ENCODE measurements at regions not wholly inside any gene's neighbourhood (a gene's known extent, or its start where the extent isn't known, plus 50 kb on each side); places are given as distances from the start of the nearest gene placed in this dataset.

DNA sequence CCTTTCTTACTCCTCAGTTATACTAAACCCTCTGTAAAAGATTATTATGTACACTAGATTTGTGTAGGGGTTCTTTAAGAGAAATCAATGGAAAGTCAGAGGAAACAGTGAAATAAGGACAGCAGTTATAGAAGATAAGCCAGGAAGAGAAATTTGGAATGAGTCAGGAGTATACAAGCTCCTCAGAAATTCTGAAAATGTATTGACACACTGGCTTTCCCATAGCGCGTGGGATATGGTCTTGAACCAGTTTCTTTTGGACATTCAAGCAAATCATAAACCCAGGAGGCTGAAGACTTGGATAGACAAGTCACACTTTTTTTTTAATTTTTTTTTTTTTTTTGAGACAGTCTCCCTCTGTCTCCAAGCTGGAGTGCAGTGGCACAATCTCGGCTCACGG, 316.1 kb upstream of the MMADHC start:
- DNase-seq (ENCODE audit: low read depth, low spot score) (no peak), ATAC-seq (no peak)
- no peak overlapping the region for H3K9ac ChIP-seq (ENCODE audit: low read length)
- H3K27ac ChIP-seq (ENCODE audit: low read depth, low read length), result no peak overlapping the region
- no peak overlapping the region for H3K4me2 ChIP-seq (ENCODE audit: low read length)
- no peaks in the 10 kb centered on the region for H3K27me3 ChIP-seq (ENCODE audit: insufficient read depth, low read length)
- no peak overlapping the region for H3K4me3 ChIP-seq (replicated peaks in 1 of 2; ENCODE audit: low read depth in 1 of 2, low read length in 2 of 2)
- intact Hi-C loops (cut with micrococcal nuclease), result no loop called here
- BruUV-seq (replicated peaks), result no TSS peak
- H3K9me3 ChIP-seq (ENCODE audit: control insufficient read depth in 1 of 2, insufficient read depth in 1 of 2, low read depth in 1 of 2, low read length in 2 of 2), result no peaks in the 10 kb centered on the region
- no peaks in the 10 kb centered on the region for H3K36me3 ChIP-seq (ENCODE audit: control insufficient read depth in 1 of 2, insufficient read depth in 2 of 2, low read length in 2 of 2)
- no peaks in the 10 kb centered on the region for H3K4me1 ChIP-seq (ENCODE audit: control insufficient read depth in 1 of 2, insufficient read depth in 2 of 2, low read length in 2 of 2)
- ChIA-PET RAD21 (ENCODE audit: low non-redundant PET in 1 of 2, low total read pairs in 2 of 2, uncharacterized antibody in 2 of 2, unreplicated experiment in 2 of 2) (no interaction called here), CTCF (no interaction called here), POLR2A (no interaction called here)
- H2AFZ ChIP-seq (ENCODE audit: low read depth, low read length, poor library complexity, severe bottlenecking), result no peak overlapping the region
- H3K79me2 ChIP-seq (ENCODE audit: insufficient read depth, low read length), result no peaks in the 10 kb centered on the region
- H3K9me2 ChIP-seq (ENCODE audit: insufficient read depth), result no peaks in the 10 kb centered on the region
- no peaks in the 10 kb centered on the region for H4K20me1 ChIP-seq (ENCODE audit: insufficient read depth)
- TF ChIP-seq, protein P1, sequence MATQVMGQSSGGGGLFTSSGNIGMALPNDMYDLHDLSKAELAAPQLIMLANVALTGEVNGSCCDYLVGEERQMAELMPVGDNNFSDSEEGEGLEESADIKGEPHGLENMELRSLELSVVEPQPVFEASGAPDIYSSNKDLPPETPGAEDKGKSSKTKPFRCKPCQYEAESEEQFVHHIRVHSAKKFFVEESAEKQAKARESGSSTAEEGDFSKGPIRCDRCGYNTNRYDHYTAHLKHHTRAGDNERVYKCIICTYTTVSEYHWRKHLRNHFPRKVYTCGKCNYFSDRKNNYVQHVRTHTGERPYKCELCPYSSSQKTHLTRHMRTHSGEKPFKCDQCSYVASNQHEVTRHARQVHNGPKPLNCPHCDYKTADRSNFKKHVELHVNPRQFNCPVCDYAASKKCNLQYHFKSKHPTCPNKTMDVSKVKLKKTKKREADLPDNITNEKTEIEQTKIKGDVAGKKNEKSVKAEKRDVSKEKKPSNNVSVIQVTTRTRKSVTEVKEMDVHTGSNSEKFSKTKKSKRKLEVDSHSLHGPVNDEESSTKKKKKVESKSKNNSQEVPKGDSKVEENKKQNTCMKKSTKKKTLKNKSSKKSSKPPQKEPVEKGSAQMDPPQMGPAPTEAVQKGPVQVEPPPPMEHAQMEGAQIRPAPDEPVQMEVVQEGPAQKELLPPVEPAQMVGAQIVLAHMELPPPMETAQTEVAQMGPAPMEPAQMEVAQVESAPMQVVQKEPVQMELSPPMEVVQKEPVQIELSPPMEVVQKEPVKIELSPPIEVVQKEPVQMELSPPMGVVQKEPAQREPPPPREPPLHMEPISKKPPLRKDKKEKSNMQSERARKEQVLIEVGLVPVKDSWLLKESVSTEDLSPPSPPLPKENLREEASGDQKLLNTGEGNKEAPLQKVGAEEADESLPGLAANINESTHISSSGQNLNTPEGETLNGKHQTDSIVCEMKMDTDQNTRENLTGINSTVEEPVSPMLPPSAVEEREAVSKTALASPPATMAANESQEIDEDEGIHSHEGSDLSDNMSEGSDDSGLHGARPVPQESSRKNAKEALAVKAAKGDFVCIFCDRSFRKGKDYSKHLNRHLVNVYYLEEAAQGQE (IDR thresholded peaks at IDR 0.05; ENCODE audit: low read depth), result no peak
- no peak for TF ChIP-seq FOSL1 (IDR thresholded peaks at IDR 0.05; ENCODE audit: low read depth)
- TF ChIP-seq ZFX (IDR thresholded peaks at IDR 0.05), result no peak
- TF ChIP-seq, protein P2, sequence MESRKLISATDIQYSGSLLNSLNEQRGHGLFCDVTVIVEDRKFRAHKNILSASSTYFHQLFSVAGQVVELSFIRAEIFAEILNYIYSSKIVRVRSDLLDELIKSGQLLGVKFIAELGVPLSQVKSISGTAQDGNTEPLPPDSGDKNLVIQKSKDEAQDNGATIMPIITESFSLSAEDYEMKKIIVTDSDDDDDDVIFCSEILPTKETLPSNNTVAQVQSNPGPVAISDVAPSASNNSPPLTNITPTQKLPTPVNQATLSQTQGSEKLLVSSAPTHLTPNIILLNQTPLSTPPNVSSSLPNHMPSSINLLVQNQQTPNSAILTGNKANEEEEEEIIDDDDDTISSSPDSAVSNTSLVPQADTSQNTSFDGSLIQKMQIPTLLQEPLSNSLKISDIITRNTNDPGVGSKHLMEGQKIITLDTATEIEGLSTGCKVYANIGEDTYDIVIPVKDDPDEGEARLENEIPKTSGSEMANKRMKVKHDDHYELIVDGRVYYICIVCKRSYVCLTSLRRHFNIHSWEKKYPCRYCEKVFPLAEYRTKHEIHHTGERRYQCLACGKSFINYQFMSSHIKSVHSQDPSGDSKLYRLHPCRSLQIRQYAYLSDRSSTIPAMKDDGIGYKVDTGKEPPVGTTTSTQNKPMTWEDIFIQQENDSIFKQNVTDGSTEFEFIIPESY (IDR thresholded peaks at IDR 0.05; ENCODE audit: extremely low read depth, insufficient replicate concordance, low read length), result no peak
- TF ChIP-seq, protein P3, sequence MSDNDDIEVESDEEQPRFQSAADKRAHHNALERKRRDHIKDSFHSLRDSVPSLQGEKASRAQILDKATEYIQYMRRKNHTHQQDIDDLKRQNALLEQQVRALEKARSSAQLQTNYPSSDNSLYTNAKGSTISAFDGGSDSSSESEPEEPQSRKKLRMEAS (IDR thresholded peaks at IDR 0.05), result no peak
- TF ChIP-seq SP1 (IDR thresholded peaks at IDR 0.05; ENCODE audit: low read depth), result no peak
- no peak for TF ChIP-seq CEBPB (IDR thresholded peaks at IDR 0.05; ENCODE audit: low read depth)
- TF ChIP-seq SRF (IDR thresholded peaks at IDR 0.05; ENCODE audit: low read depth), result no peak
- no peak for TF ChIP-seq EGR1 (IDR thresholded peaks at IDR 0.05; ENCODE audit: low read depth)
- no peak for TF ChIP-seq POLR2A (IDR thresholded peaks at IDR 0.05; ENCODE audit: borderline replicate concordance, extremely low read depth, insufficient read depth, insufficient read length)
- no peak for TF ChIP-seq ZNF274 (IDR thresholded peaks at IDR 0.05; ENCODE audit: low read depth, low read length)
